ENCODE measurements at regions not wholly inside any gene's neighbourhood (a gene's known extent, or its start where the extent isn't known, plus 50 kb on each side); places are given as distances from the start of the nearest gene placed in this dataset.

DNA sequence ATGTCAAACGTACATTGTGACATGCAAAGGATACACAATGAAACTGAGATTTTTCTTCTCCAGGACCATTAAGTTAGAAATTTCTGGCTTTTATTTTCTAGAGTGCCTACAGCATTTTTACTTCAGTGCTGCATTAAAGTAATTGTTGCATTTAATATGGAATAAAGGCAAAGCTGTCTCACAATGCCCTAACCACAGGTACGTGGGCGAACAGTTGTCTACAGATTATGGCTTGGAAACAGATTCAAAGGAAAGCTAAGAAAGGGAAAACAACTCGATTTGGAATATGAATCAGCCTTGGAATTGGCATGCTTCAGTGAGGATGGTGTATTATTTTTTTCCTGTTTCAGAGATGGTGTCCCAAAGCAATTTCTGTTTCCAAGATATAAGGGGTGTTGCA lies 79.1 kb upstream of the TUSC7 start:
- TF ChIP-seq POLR2A (IDR thresholded peaks at IDR 0.05) = no peak
- TF ChIP-seq, protein P1, sequence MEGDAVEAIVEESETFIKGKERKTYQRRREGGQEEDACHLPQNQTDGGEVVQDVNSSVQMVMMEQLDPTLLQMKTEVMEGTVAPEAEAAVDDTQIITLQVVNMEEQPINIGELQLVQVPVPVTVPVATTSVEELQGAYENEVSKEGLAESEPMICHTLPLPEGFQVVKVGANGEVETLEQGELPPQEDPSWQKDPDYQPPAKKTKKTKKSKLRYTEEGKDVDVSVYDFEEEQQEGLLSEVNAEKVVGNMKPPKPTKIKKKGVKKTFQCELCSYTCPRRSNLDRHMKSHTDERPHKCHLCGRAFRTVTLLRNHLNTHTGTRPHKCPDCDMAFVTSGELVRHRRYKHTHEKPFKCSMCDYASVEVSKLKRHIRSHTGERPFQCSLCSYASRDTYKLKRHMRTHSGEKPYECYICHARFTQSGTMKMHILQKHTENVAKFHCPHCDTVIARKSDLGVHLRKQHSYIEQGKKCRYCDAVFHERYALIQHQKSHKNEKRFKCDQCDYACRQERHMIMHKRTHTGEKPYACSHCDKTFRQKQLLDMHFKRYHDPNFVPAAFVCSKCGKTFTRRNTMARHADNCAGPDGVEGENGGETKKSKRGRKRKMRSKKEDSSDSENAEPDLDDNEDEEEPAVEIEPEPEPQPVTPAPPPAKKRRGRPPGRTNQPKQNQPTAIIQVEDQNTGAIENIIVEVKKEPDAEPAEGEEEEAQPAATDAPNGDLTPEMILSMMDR (IDR thresholded peaks at IDR 0.05) = no peak
